Astrocyte of the spinal cord (primary cell): ENCODE measurements at regions not wholly inside any gene's neighbourhood (a gene's known extent, or its start where the extent isn't known, plus 50 kb on each side); places are given as distances from the start of the nearest gene placed in this dataset.

ENCODE experiments used
- DNase-seq: peaks from one replicate; pipeline ENCODE4 v3.0.0; 2011; ENCODE audit warnings: low read depth, low spot score
- H3K4me3 ChIP-seq: 2 replicates; pipeline ENCODE4 v1.5.1; 2011; ENCODE audit warnings: low read depth, mild to moderate bottlenecking, low read length, moderate library complexity
- CTCF ChIP-seq: IDR thresholded peaks from 2 replicates; pipeline ENCODE4 v1.5.1; 2012; ENCODE audit warnings: low read depth, mild to moderate bottlenecking, low read length, inconsistent platforms
- in situ Hi-C: cut with HindIII; loops from 2 replicates; pipeline ENCODE4 v1.10.0; 2017; ENCODE audit warnings: low sequenced_read_pairs

- in situ Hi-C loops, result no loop called here
- DNase-seq, result no peak
- H3K4me3 ChIP-seq, result no peak overlapping the region
- TF ChIP-seq CTCF, result no peak
Observed at GRCh38 chr15:48058371-48058770, 62.4 kb upstream of the SLC24A5 start.

- no peak for TF ChIP-seq CTCF
- peak overlapping the region; percentile 7 for H3K4me3 ChIP-seq
- in situ Hi-C loops, result no loop called here
- DNase-seq, result peak; percentile 60
Observed at GRCh38 chr15:48059791-48060190, 61.0 kb upstream of the SLC24A5 start.

- no peak overlapping the region for H3K4me3 ChIP-seq
- no peak for DNase-seq
- in situ Hi-C loops, result no loop called here
- TF ChIP-seq CTCF, result no peak
Observed at GRCh38 chr15:48060396-48060795, 60.4 kb upstream of the SLC24A5 start.

- no peak for DNase-seq
- in situ Hi-C loops, result no loop called here
- H3K4me3 ChIP-seq, result no peak overlapping the region
- no peak for TF ChIP-seq CTCF
Observed at GRCh38 chr15:48061605-48062004, 59.2 kb upstream of the SLC24A5 start.

GRCh38 chr15:48062148-48062872 is 58.5 kb upstream of the SLC24A5 start:
- H3K4me3 ChIP-seq, result no peak overlapping the region
- DNase-seq, result peak; percentile 57
- in situ Hi-C loops, result no loop called here
- no peak for TF ChIP-seq CTCF

- in situ Hi-C loops, result no loop called here
- no peak for TF ChIP-seq CTCF
- H3K4me3 ChIP-seq, result no peak overlapping the region
- no peak for DNase-seq
Observed at GRCh38 chr15:48063411-48063985, 57.3 kb upstream of the SLC24A5 start.
